ENCODE measurements at regions not wholly inside any gene's neighbourhood (a gene's known extent, or its start where the extent isn't known, plus 50 kb on each side); places are given as distances from the start of the nearest gene placed in this dataset.

- Histone ChIP-seq H2BK120ac (ENCODE audit: low read depth, low read length) (no peak overlapping the region), H3K18ac (ENCODE audit: low read depth, low read length) (no peak overlapping the region), H3K9me1 (ENCODE audit: insufficient read depth, low read length) (no peaks in the 10 kb centered on the region), H2BK5ac (ENCODE audit: low read depth, low read length, poor library complexity, severe bottlenecking) (no peak overlapping the region), H3K27ac (ENCODE audit: insufficient read depth, low read length) (no peak overlapping the region), H3K23ac (ENCODE audit: low read depth, low read length) (no peak overlapping the region), H4K5ac (ENCODE audit: low read depth, low read length) (no peak overlapping the region), H2BK15ac (ENCODE audit: low read depth, low read length) (no peak overlapping the region), H2BK20ac (ENCODE audit: low read depth, low read length) (no peak overlapping the region), H3K9ac (ENCODE audit: low read depth, low read length) (no peak overlapping the region), H4K91ac (ENCODE audit: insufficient read depth, low read depth, low read length) (no peak overlapping the region), H3K4me1 (ENCODE audit: control insufficient read depth, insufficient read depth, low read length) (no peaks in the 10 kb centered on the region), H4K20me1 (ENCODE audit: insufficient read depth, low read length) (no peaks in the 10 kb centered on the region), H4K8ac (ENCODE audit: low read depth in 2 of 2, low read length in 2 of 2) (no peak overlapping the region), H3K36me3 (ENCODE audit: control insufficient read depth, insufficient read depth, low read length) (no peaks in the 10 kb centered on the region), H3K14ac (replicated peaks; ENCODE audit: low read depth, low read length) (no peak overlapping the region), H3K4me3 (ENCODE audit: insufficient read depth, low read depth, low read length) (no peak overlapping the region), H2AFZ (replicated peaks; ENCODE audit: low read length, poor library complexity) (no peak overlapping the region), H2AK5ac (ENCODE audit: low read depth, low read length) (no peak overlapping the region), H3K56ac (ENCODE audit: extremely low read depth, insufficient read depth, low read length) (no peak overlapping the region), H3K4ac (ENCODE audit: low read depth, low read length) (no peak overlapping the region), H2AK9ac (replicated peaks; ENCODE audit: low read depth, low read length, poor library complexity) (no peak overlapping the region), H3K27me3 (ENCODE audit: control insufficient read depth, insufficient read depth, low read length) (no peaks in the 10 kb centered on the region), H3K9me3 (ENCODE audit: control insufficient read depth, insufficient read depth, low read length) (no peaks in the 10 kb centered on the region), H3K4me2 (ENCODE audit: low read depth, low read length) (no peak overlapping the region), H3K79me1 (ENCODE audit: low read depth in 1 of 2, low read length in 2 of 2) (no peaks in the 10 kb centered on the region)
- DNase-seq: no peak
- WGBS, 2 experiments (ENCODE audit: extremely low coverage in 2 of 2, insufficient read length in 1 of 2): no CpG with 5 or more reads among the region's 6 CpGs
- no TSS peak for BruUV-seq (replicated peaks)
- CTCF ChIA-PET: interaction anchor here (0.8 kb wide), 1 partner anchor 18 kb away, joined by 3 read pairs; no protein-coding TSS in a partner anchor
- intact Hi-C loops (cut with micrococcal nuclease): no loop called here
- POLR2A ChIA-PET (ENCODE audit: unreplicated experiment): no interaction called here
- dilution Hi-C loops (cut with HindIII; ENCODE audit: low sequenced_read_pairs, unreplicated experiment): no loop called here
- in situ Hi-C loops (cut with MboI; ENCODE audit: low sequenced_read_pairs): no loop called here
- TF ChIP-seq NFE2L2 (IDR thresholded peaks at IDR 0.05; ENCODE audit: low read depth, low read length): no peak
- no peak for TF ChIP-seq CHD1 (IDR thresholded peaks at IDR 0.05; ENCODE audit: low read depth, low read length)
- no peak for TF ChIP-seq MAFK (IDR thresholded peaks at IDR 0.05; ENCODE audit: low read depth, low read length)
- ATAC-seq (ENCODE audit: low read depth): no peak
These were observed 123.8 kb downstream of the WT1 start for GRCh38 chr11:32311346-32312065.

All from IMR-90 (cell line).